Keratinocyte (primary cell): ENCODE measurements at regions not wholly inside any gene's neighbourhood (a gene's known extent, or its start where the extent isn't known, plus 50 kb on each side); places are given as distances from the start of the nearest gene placed in this dataset.

ENCODE experiments used
- DNase-seq: peaks from one replicate; pipeline ENCODE4 v3.0.0-alpha.2; 2011; ENCODE audit warnings: low read depth, missing footprints, low spot score
- FAIRE-seq: peaks from 2 replicates; lab custom pipeline; 2011; peaks lifted over from hg19 to GRCh38; lab: Jason Lieb, UNC
- H2AFZ ChIP-seq: 2 replicates; pipeline ENCODE4 v1.6.0; 2012; ENCODE audit warnings: low read length, control low read depth, inconsistent platforms; ENCODE audit not compliant: control insufficient read depth
- H3K27ac ChIP-seq: 2 replicates; pipeline ENCODE4 v1.5.1; 2011; ENCODE audit warnings: low read length; ENCODE audit not compliant: control insufficient read depth, insufficient read depth
- H3K27me3 ChIP-seq: 3 replicates; pipeline ENCODE4 v1.6.0; 2011; ENCODE audit warnings: low read length; ENCODE audit not compliant: control insufficient read depth, insufficient read depth; ENCODE audit errors: extremely low read depth
- H3K36me3 ChIP-seq, 2 experiments: 2 replicates in 1 of 2; 3 replicates in 1 of 2; pipeline ENCODE4 v1.5.1; 2011; ENCODE audit warnings: low read length in 2 of 2, mild to moderate bottlenecking in 1 of 2; ENCODE audit not compliant: control insufficient read depth in 2 of 2, insufficient read depth in 2 of 2; ENCODE audit errors: extremely low read depth in 1 of 2
- H3K4me1 ChIP-seq: 3 replicates; pipeline ENCODE4 v1.5.1; 2011; ENCODE audit warnings: low read length; ENCODE audit not compliant: control insufficient read depth, insufficient read depth; ENCODE audit errors: extremely low read depth
- H3K4me2 ChIP-seq: 3 replicates; pipeline ENCODE4 v1.6.0; 2011; ENCODE audit warnings: low read depth, low read length; ENCODE audit not compliant: control insufficient read depth, insufficient read depth; ENCODE audit errors: extremely low read depth
- H3K4me3 ChIP-seq, 3 experiments: fragments of 200-600 bp in 1 of 3; sonication (generic) in 1 of 3; 2 replicates in 2 of 3; 3 replicates in 1 of 3; pipeline ENCODE4 v1.5.1; 2011 to 2016; ENCODE audit warnings: low read length in 3 of 3, mild to moderate bottlenecking in 3 of 3, control low read depth in 2 of 3, inconsistent platforms in 1 of 3, low read depth in 1 of 3, mixed read lengths in 1 of 3, mixed run types in 1 of 3, moderate library complexity in 1 of 3; ENCODE audit not compliant: control insufficient read depth in 2 of 3, insufficient read depth in 2 of 3; ENCODE audit errors: extremely low read depth in 1 of 3
- H3K79me2 ChIP-seq: 2 replicates; pipeline ENCODE4 v1.6.0; 2012; ENCODE audit warnings: low read length; ENCODE audit not compliant: control insufficient read depth, insufficient read depth
- H3K9ac ChIP-seq: 3 replicates; pipeline ENCODE4 v1.6.0; 2011; ENCODE audit warnings: low read length; ENCODE audit not compliant: control insufficient read depth, insufficient read depth; ENCODE audit errors: extremely low read depth
- H3K9me1 ChIP-seq: 3 replicates; pipeline ENCODE4 v1.6.0; 2011; ENCODE audit warnings: low read length; ENCODE audit not compliant: control insufficient read depth, insufficient read depth; ENCODE audit errors: extremely low read depth
- H3K9me3 ChIP-seq: 2 replicates; pipeline ENCODE4 v1.5.1; 2012; ENCODE audit warnings: low read depth, low read length; ENCODE audit not compliant: control insufficient read depth
- H4K20me1 ChIP-seq: 3 replicates; pipeline ENCODE4 v1.6.0; 2011; ENCODE audit warnings: low read length; ENCODE audit not compliant: control insufficient read depth, insufficient read depth; ENCODE audit errors: extremely low read depth
- EZH2 ChIP-seq: IDR thresholded peaks from one replicate; pipeline ENCODE4 v1.6.1; 2012; ENCODE audit warnings: inconsistent platforms, mild to moderate bottlenecking, low read length, moderate library complexity
- dilution Hi-C: fragments of 300-500 bp; cut with MboI; formaldehyde crosslinking; loops from one replicate; pipeline ENCODE4 v1.7.0; 2020; ENCODE audit warnings: low sequenced_read_pairs; ENCODE audit not compliant: extremely low pct_ligation_motif_present
- TF ChIP-seq, protein P1 (sequence below), 3 experiments: IDR thresholded peaks in 1 of 3; conservative IDR thresholded peaks in 1 of 3; optimal IDR thresholded peaks in 1 of 3; 2 replicates in 2 of 3; 3 replicates in 1 of 3; pipeline versions ENCODE3 to v1.5.1; 2011; ENCODE audit warnings: low read length in 3 of 3, mild to moderate bottlenecking in 3 of 3, moderate library complexity in 2 of 3, control low read depth in 1 of 3, inconsistent platforms in 1 of 3; ENCODE audit not compliant: insufficient read depth in 2 of 3; ENCODE audit errors: extremely low read depth in 1 of 3

DNA sequence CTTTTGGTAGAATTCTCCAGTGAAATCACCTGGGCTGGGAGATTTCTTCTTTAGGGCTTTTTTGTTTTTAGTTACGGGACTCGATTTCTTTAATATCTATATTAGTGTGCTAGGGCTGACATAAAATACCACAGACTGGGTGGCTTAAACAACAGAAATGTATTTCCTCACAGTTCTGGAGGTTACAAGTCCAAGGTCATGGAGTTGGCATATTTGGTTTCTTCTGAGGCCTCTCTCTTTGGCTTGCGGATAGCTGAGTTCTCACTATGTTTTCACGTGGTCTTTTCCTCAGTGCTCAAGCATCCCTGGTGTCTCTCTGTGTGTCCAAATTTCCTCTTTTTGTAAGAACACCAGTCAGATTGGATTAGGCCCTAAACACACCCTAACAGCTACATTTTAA is 208.5 kb upstream of the DTNA start:
- Histone ChIP-seq H3K27ac (no peak overlapping the region), H3K27me3 (no peaks in the 10 kb centered on the region), H3K4me1 (no peaks in the 10 kb centered on the region), H3K9ac (no peak overlapping the region), H3K4me3 (no peak overlapping the region), H2AFZ (no peak overlapping the region), H3K79me2 (no peaks in the 10 kb centered on the region), H3K36me3 (no peaks in the 10 kb centered on the region), H3K4me2 (no peak overlapping the region), H3K9me3 (no peaks in the 10 kb centered on the region), H4K20me1 (no peaks in the 10 kb centered on the region), H3K9me1 (no peaks in the 10 kb centered on the region)
- no peak for TF ChIP-seq EZH2
- TF ChIP-seq, protein P1, sequence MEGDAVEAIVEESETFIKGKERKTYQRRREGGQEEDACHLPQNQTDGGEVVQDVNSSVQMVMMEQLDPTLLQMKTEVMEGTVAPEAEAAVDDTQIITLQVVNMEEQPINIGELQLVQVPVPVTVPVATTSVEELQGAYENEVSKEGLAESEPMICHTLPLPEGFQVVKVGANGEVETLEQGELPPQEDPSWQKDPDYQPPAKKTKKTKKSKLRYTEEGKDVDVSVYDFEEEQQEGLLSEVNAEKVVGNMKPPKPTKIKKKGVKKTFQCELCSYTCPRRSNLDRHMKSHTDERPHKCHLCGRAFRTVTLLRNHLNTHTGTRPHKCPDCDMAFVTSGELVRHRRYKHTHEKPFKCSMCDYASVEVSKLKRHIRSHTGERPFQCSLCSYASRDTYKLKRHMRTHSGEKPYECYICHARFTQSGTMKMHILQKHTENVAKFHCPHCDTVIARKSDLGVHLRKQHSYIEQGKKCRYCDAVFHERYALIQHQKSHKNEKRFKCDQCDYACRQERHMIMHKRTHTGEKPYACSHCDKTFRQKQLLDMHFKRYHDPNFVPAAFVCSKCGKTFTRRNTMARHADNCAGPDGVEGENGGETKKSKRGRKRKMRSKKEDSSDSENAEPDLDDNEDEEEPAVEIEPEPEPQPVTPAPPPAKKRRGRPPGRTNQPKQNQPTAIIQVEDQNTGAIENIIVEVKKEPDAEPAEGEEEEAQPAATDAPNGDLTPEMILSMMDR (optimal IDR thresholded peaks at IDR 0.05 in 1 of 3, IDR thresholded peaks at IDR 0.05 in 1 of 3, conservative IDR thresholded peaks at IDR 0.05 in 1 of 3; ENCODE audit: extremely low read depth in 1 of 3, insufficient read depth in 2 of 3, low read length in 3 of 3) = no peak
- dilution Hi-C loops = no loop called here
- FAIRE-seq (no peak), DNase-seq (no peak)

DNA sequence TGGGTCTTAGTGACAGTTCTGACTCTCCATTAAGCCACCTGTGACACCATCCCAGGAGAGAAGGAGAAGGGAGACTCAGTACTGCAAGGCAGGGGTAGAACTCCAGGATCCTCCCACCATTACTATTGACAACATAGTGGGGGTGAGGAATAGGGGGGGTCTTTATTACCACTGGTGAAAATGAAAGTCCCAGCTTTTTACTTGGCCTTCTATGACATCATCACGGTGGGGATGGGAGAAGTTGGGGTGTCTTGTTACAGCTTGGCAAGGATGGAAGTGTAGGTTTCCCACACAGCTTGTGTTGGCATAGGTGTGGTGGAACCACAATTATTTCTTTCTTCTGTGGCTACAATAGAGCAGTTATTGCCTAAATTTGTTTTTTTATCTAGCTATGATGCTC is 203.9 kb upstream of the DTNA start:
- H3K27ac ChIP-seq = no peak overlapping the region
- FAIRE-seq = no peak
- H3K9ac ChIP-seq = no peak overlapping the region
- H3K4me3 ChIP-seq = no peak overlapping the region
- dilution Hi-C loops = no loop called here
- no peaks in the 10 kb centered on the region for H3K79me2 ChIP-seq
- no peaks in the 10 kb centered on the region for H3K9me1 ChIP-seq
- no peaks in the 10 kb centered on the region for H3K9me3 ChIP-seq
- no peak overlapping the region for H2AFZ ChIP-seq
- no peaks in the 10 kb centered on the region for H3K4me1 ChIP-seq
- no peaks in the 10 kb centered on the region for H4K20me1 ChIP-seq
- TF ChIP-seq EZH2 = no peak
- TF ChIP-seq, protein P1 (optimal IDR thresholded peaks at IDR 0.05 in 1 of 3, IDR thresholded peaks at IDR 0.05 in 1 of 3, conservative IDR thresholded peaks at IDR 0.05 in 1 of 3; ENCODE audit: extremely low read depth in 1 of 3, insufficient read depth in 2 of 3, low read length in 3 of 3) = no peak
- DNase-seq = no peak
- no peaks in the 10 kb centered on the region for H3K36me3 ChIP-seq
- no peaks in the 10 kb centered on the region for H3K27me3 ChIP-seq
- H3K4me2 ChIP-seq = no peak overlapping the region
